Right atrium auricular region (tissue), 2 donors: ENCODE measurements at regions not wholly inside any gene's neighbourhood (a gene's known extent, or its start where the extent isn't known, plus 50 kb on each side); places are given as distances from the start of the nearest gene placed in this dataset.
"Not testable (repeated sequence)": the region's sequence is repeated elsewhere in the genome, so short reads cannot be mapped to it uniquely, and the experiment has no call there.

Source experiments
- DNase-seq: peaks from one replicate; pipeline ENCODE4 v3.0.0-alpha.2; 2019; ENCODE audit warnings: low spot score
- H3K27ac ChIP-seq, 2 donors: fragments of 200-600 bp; sonication (generic); 1 replicate in 1 of 2; 2 replicates in 1 of 2; pipeline ENCODE4 v1.5.1; 2016 to 2019
- H3K27me3 ChIP-seq, 2 donors: fragments of 200-600 bp; sonication (generic); one replicate each; pipeline versions ENCODE4 v1.5.1 to v1.6.0; 2017 to 2019
- H3K36me3 ChIP-seq: fragments of 200-600 bp; sonication (generic); one replicate; pipeline ENCODE4 v1.5.1; 2016
- H3K4me1 ChIP-seq, 2 donors: fragments of 200-600 bp; sonication (generic); one replicate each; pipeline versions ENCODE4 v1.5.1 to v1.6.0; 2017 to 2019
- H3K4me3 ChIP-seq, 2 donors: fragments of 200-600 bp; sonication (generic); 1 replicate in 1 of 2; 2 replicates in 1 of 2; pipeline ENCODE4 v1.5.1; 2017 to 2019; ENCODE audit warnings: mild to moderate bottlenecking in 1 of 2, moderate library complexity in 1 of 2
- H3K9me3 ChIP-seq, 2 donors: fragments of 200-600 bp; sonication (generic); one replicate each; pipeline ENCODE4 v1.5.1; 2019
- TF ChIP-seq, protein P1 (sequence below), 2 donors: fragments of 200-600 bp; sonication (generic); IDR thresholded peaks; one replicate each; pipeline ENCODE4 v1.5.1; 2019; ENCODE audit warnings: antibody characterized with exemption in 2 of 2

DNA sequence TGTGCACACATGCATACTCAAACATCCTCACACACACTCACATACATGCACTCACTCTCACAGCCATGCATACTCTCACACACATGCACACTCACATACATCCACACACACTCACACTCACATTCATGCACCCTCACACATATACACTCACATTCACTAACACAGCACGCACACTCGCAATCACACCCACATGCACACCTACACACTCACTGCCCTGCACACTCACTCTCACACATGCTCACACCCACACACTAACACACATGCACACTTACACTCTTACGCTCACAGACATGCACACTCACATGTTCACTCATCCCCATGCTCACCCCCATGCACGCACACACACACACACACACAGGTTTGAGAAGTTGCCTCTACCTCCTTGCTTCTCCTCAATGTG lies 63.2 kb upstream of the SFSWAP start:
- TF ChIP-seq, protein P1, sequence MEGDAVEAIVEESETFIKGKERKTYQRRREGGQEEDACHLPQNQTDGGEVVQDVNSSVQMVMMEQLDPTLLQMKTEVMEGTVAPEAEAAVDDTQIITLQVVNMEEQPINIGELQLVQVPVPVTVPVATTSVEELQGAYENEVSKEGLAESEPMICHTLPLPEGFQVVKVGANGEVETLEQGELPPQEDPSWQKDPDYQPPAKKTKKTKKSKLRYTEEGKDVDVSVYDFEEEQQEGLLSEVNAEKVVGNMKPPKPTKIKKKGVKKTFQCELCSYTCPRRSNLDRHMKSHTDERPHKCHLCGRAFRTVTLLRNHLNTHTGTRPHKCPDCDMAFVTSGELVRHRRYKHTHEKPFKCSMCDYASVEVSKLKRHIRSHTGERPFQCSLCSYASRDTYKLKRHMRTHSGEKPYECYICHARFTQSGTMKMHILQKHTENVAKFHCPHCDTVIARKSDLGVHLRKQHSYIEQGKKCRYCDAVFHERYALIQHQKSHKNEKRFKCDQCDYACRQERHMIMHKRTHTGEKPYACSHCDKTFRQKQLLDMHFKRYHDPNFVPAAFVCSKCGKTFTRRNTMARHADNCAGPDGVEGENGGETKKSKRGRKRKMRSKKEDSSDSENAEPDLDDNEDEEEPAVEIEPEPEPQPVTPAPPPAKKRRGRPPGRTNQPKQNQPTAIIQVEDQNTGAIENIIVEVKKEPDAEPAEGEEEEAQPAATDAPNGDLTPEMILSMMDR (IDR thresholded peaks at IDR 0.05) = no peak
- no peaks in the 10 kb centered on the region for H3K27me3 ChIP-seq
- H3K36me3 ChIP-seq = no peaks in the 10 kb centered on the region
- H3K9me3 ChIP-seq = no peaks in the 10 kb centered on the region
- H3K4me3 ChIP-seq = no peak overlapping the region
- no peaks in the 10 kb centered on the region for H3K4me1 ChIP-seq
- DNase-seq = no peak
- no peak overlapping the region for H3K27ac ChIP-seq

DNA sequence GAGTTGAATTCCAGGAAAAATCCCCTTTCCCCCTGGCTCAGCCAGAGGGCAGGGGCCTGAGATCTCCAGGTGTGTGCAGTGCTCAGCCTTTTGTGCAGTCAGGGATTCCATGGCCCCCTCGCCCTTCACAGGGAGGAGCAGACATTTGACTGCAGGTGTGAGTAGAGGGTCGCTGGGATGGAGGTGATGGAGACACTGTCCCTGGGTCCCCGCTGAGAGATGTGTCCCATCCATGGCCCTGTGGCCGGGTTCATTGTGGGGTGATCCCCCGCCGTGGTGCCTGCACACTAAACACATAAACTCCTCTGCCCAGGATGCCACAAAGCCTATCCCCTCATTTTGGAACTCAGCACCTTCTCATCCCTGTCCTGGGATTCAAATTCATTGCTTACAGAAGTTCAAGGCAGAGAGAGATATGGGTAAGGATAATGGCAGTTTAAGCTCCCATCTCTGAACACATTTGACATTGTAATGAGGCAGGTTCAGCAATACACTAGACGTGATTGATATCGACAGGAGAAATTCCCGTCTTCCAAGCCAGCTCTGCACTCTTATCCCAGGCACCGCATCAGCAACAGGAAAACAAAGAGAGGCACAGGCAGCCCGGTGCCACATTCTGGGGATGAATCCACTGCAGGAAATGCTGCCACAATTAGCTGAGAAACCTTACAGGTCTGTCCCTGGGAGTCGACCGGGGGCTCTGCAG lies 55.3 kb upstream of the SFSWAP start:
- DNase-seq, H3K36me3 ChIP-seq, H3K27ac ChIP-seq, H3K4me3 ChIP-seq, H3K27me3 ChIP-seq, H3K9me3 ChIP-seq, H3K4me1 ChIP-seq: not testable (repeated sequence)

DNA sequence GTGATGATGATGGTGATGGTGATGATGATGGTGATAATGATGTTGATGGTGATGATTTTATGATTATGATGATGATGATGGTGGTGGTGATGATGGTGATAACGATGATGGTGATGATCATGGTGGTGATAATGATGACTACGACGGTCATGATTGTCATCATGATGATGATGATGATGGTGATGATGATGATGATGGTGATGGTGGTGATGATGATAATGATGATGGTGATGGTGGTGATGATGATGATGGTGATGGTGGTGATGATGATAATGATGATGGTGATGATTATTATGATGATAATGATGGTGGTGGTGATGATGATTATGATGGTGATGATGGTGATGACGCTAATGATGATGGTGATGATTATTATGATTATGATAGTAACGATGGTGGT lies 54.1 kb upstream of the SFSWAP start:
- H3K4me1 ChIP-seq, DNase-seq, H3K9me3 ChIP-seq, H3K27me3 ChIP-seq, H3K36me3 ChIP-seq, H3K27ac ChIP-seq, H3K4me3 ChIP-seq: not testable (repeated sequence)

DNA sequence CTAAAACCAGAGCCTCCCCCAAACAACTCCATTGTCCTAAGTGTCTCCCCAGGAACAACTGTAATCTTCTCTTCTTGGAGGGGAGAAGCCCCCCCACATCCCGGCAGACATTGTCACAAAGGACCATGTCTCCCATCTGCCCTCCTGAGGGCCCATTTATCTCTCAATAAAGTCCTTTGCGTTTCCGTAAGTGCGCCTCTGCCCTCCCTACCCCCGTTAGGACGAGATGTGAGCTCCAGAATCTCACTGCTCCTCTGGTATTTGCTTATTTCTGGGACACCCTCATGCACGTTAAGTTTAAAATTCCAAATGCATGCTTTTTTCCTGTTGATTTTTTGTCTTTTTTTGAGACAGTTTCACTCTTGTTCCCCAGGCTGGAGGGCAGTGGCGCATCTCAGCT lies 52.3 kb upstream of the SFSWAP start:
- H3K36me3 ChIP-seq, DNase-seq: not testable (repeated sequence)

DNA sequence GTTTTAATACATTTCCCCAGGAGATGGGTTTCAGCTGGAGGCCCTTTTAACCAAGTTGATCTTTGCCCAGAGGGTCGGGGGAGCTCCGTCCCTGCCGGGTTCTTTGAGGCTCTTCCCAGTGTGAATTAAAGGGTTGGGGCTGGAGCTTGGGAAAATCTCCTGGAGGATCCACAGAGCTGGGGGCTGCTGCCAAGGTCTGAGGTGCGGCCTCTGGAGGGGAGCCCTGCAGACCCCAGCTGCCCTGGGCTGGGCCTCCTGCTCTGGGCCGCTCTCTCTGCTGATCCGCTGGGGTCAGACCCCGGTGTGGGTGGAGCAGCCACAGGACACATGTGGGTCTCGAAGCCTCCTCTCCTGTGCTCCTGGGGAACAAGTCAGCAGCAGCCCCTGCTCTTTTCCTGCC lies 51.4 kb upstream of the SFSWAP start:
- not testable (repeated sequence) for H3K36me3 ChIP-seq, H3K4me3 ChIP-seq, H3K9me3 ChIP-seq, H3K27me3 ChIP-seq, DNase-seq, H3K27ac ChIP-seq, H3K4me1 ChIP-seq

More for the DNA sequence above, 52.3 kb upstream of the SFSWAP start:
- not testable (repeated sequence) for H3K27ac ChIP-seq, H3K4me1 ChIP-seq, H3K4me3 ChIP-seq, H3K9me3 ChIP-seq, H3K27me3 ChIP-seq

DNA sequence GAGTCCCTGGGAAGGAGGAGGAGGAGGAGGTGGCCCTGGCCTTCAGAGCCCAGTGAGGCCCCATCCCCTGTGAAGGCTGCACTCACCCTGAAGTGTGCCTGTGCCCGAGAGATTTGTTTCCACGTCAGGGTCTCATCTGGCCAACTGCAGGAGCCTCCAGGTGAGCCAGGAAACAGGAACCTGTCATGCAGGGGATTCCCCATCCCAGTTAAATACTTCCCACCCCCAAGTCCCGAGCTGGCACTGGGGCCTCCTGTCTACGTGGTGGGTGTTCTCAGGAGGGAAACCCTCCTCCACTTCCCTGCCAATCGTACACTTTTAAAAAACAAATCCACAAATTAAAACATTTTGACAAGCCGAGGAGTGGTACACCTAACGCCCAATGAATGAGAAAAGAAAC lies 50.9 kb upstream of the SFSWAP start:
- not testable (repeated sequence) for H3K27ac ChIP-seq, H3K4me3 ChIP-seq, H3K9me3 ChIP-seq, H3K27me3 ChIP-seq, H3K36me3 ChIP-seq, H3K4me1 ChIP-seq, DNase-seq

DNA sequence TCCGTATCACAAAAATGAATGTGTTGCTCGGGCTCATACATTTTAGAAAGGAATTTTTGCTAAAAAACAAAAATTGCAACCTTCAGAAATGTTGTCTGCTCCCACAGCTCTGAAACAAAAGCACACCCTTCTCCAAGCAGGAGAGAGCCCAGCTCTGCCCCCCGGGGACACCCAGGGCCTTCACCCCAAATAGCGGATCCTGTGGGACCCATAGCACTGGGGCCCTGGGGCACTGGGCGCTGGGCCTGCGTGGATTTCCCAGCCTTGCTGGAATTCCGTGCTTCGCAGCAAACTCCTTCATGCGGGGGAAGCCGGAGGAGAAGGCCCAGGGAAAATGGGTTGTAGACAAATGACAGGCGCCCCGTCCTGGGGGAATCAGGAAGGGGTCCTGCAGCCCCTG lies 50.5 kb upstream of the SFSWAP start:
- not testable (repeated sequence) for H3K4me1 ChIP-seq, H3K27ac ChIP-seq, H3K27me3 ChIP-seq, DNase-seq, H3K4me3 ChIP-seq, H3K36me3 ChIP-seq, H3K9me3 ChIP-seq
